H9 (cell line): ENCODE measurements at regions not wholly inside any gene's neighbourhood (a gene's known extent, or its start where the extent isn't known, plus 50 kb on each side); places are given as distances from the start of the nearest gene placed in this dataset.

Experiments used
- DNase-seq: peaks from one replicate; pipeline ENCODE4 v3.0.0-alpha.2; 2017
- H2AFZ ChIP-seq: one replicate; pipeline ENCODE4 v1.6.1; 2013; ENCODE audit warnings: mild to moderate bottlenecking, low read length, control low read depth, moderate library complexity
- H2AK5ac ChIP-seq: 2 replicates; pipeline ENCODE4 v1.6.1; 2013; ENCODE audit warnings: low read length, control low read depth, mixed read lengths; ENCODE audit not compliant: insufficient read length
- H2BK120ac ChIP-seq: one replicate; pipeline ENCODE4 v1.6.1; 2013; ENCODE audit warnings: low read depth, mild to moderate bottlenecking, low read length, control low read depth, inconsistent platforms; ENCODE audit not compliant: poor library complexity, severe bottlenecking
- H2BK12ac ChIP-seq: 2 replicates; pipeline ENCODE4 v1.6.1; 2013; ENCODE audit warnings: low read length, control low read depth, mixed read lengths, low read depth; ENCODE audit not compliant: insufficient read length
- H2BK15ac ChIP-seq: 2 replicates; pipeline ENCODE4 v1.6.1; 2013; ENCODE audit warnings: low read depth, low read length, control low read depth
- H2BK20ac ChIP-seq: one replicate; pipeline ENCODE4 v1.6.1; 2013; ENCODE audit warnings: low read depth, mild to moderate bottlenecking, low read length, control low read depth, inconsistent platforms; ENCODE audit not compliant: poor library complexity, severe bottlenecking
- H2BK5ac ChIP-seq: 2 replicates; pipeline ENCODE4 v1.6.1; 2013; ENCODE audit warnings: low read length, control low read depth, mixed read lengths; ENCODE audit not compliant: insufficient read length
- H3K14ac ChIP-seq: 2 replicates; pipeline ENCODE4 v1.6.1; 2013; ENCODE audit warnings: low read length, control low read depth; ENCODE audit not compliant: insufficient read depth
- H3K18ac ChIP-seq: 2 replicates; pipeline ENCODE4 v1.6.1; 2013; ENCODE audit warnings: low read depth, mild to moderate bottlenecking, mixed read lengths, low read length, control low read depth; ENCODE audit not compliant: insufficient read length
- H3K23ac ChIP-seq: 2 replicates; pipeline ENCODE4 v1.6.1; 2013; ENCODE audit warnings: low read length, control low read depth, mixed read lengths, low read depth; ENCODE audit not compliant: insufficient read length
- H3K23me2 ChIP-seq: 2 replicates; pipeline ENCODE4 v1.6.1; 2013; ENCODE audit warnings: low read depth, mild to moderate bottlenecking, mixed read lengths, low read length, control low read depth; ENCODE audit not compliant: insufficient read length, poor library complexity, severe bottlenecking
- H3K27ac ChIP-seq: 2 replicates; pipeline ENCODE4 v1.5.1; 2013; ENCODE audit warnings: low read length, control low read depth, mixed read lengths, low read depth; ENCODE audit not compliant: insufficient read length
- H3K27me3 ChIP-seq: 2 replicates; pipeline ENCODE4 v1.6.1; 2013; ENCODE audit warnings: low read length, control low read depth, inconsistent platforms; ENCODE audit not compliant: insufficient read depth
- H3K4ac ChIP-seq: 2 replicates; pipeline ENCODE4 v1.6.1; 2013; ENCODE audit warnings: low read depth, mild to moderate bottlenecking, control low read depth, inconsistent platforms, low read length, moderate library complexity
- H3K4me1 ChIP-seq: 2 replicates; pipeline ENCODE4 v1.6.1; 2013; ENCODE audit warnings: low read length, control low read depth, inconsistent platforms; ENCODE audit not compliant: insufficient read depth
- H3K4me2 ChIP-seq: 2 replicates; pipeline ENCODE4 v1.6.1; 2013; ENCODE audit warnings: low read length, control low read depth, mixed read lengths; ENCODE audit not compliant: insufficient read length, insufficient read depth
- H3K56ac ChIP-seq: 2 replicates; pipeline ENCODE4 v1.6.1; 2013; ENCODE audit warnings: low read depth, mild to moderate bottlenecking, mixed read lengths, low read length, control low read depth; ENCODE audit not compliant: insufficient read length
- H3K79me1 ChIP-seq: 2 replicates; pipeline ENCODE4 v1.6.1; 2013; ENCODE audit warnings: low read depth, mild to moderate bottlenecking, moderate library complexity, low read length, control low read depth, inconsistent platforms; ENCODE audit not compliant: insufficient read depth, poor library complexity, severe bottlenecking
- H3K79me2 ChIP-seq: 2 replicates; pipeline ENCODE4 v1.6.1; 2013; ENCODE audit warnings: low read length, control low read depth, inconsistent platforms; ENCODE audit not compliant: insufficient read depth
- H3K9ac ChIP-seq: 2 replicates; pipeline ENCODE4 v1.6.1; 2013; ENCODE audit warnings: low read length, control low read depth, mixed read lengths; ENCODE audit not compliant: insufficient read length; ENCODE audit errors: extremely low read depth
- H3K9me3 ChIP-seq: one replicate; pipeline ENCODE4 v1.6.1; 2013; ENCODE audit warnings: low read depth, low read length, inconsistent platforms; ENCODE audit not compliant: control insufficient read depth
- H3T11ph ChIP-seq: one replicate; pipeline ENCODE4 v1.6.1; 2013; ENCODE audit warnings: mild to moderate bottlenecking, low read length, control low read depth, inconsistent platforms
- H4K20me1 ChIP-seq: one replicate; pipeline ENCODE4 v1.6.1; 2013; ENCODE audit not compliant: control insufficient read depth, insufficient read length, insufficient read depth
- H4K5ac ChIP-seq: 2 replicates; pipeline ENCODE4 v1.6.1; 2013; ENCODE audit warnings: low read depth, mild to moderate bottlenecking, mixed read lengths, low read length, control low read depth; ENCODE audit not compliant: insufficient read length
- H4K8ac ChIP-seq: replicated peaks from 2 replicates; pipeline ENCODE4 v1.6.1; 2013; ENCODE audit warnings: low read length, control low read depth, mixed read lengths, low read depth; ENCODE audit not compliant: insufficient read length
- H4K91ac ChIP-seq: 2 replicates; pipeline ENCODE4 v1.6.1; 2013; ENCODE audit warnings: low read depth, mild to moderate bottlenecking, moderate library complexity, mixed read lengths, low read length, control low read depth; ENCODE audit not compliant: insufficient read length
- H3K27ac Mint-ChIP-seq, 3 experiments: 2 replicates in 2 of 3; 3 replicates in 1 of 3; pipeline ENCODE4 v1.8.0; 2020 to 2021; ENCODE audit warnings: mixed read lengths in 3 of 3, mild to moderate bottlenecking in 1 of 3, moderate library complexity in 1 of 3
- H3K27me3 Mint-ChIP-seq: 2 replicates; pipeline ENCODE4 v1.8.0; 2021; ENCODE audit warnings: low read depth, mild to moderate bottlenecking, moderate library complexity, mixed read lengths
- H3K36me3 Mint-ChIP-seq, 3 experiments: 2 replicates in 2 of 3; 3 replicates in 1 of 3; pipeline ENCODE4 v1.8.0; 2020 to 2021; ENCODE audit warnings: low read depth in 3 of 3, mixed read lengths in 3 of 3; ENCODE audit not compliant: insufficient read depth in 1 of 3
- H3K4me1 Mint-ChIP-seq, 2 experiments: 2 replicates each; pipeline ENCODE4 v1.8.0; 2020; ENCODE audit warnings: mixed read lengths in 2 of 2
- H3K4me3 Mint-ChIP-seq, 2 experiments: 2 replicates in 1 of 2; 3 replicates in 1 of 2; pipeline ENCODE4 v1.8.0; 2020 to 2021; ENCODE audit warnings: mild to moderate bottlenecking in 2 of 2, mixed read lengths in 2 of 2, moderate library complexity in 1 of 2
- H3K9me3 Mint-ChIP-seq, 2 experiments: 2 replicates in 1 of 2; 3 replicates in 1 of 2; pipeline ENCODE4 v1.8.0; 2020; ENCODE audit warnings: mild to moderate bottlenecking in 2 of 2, mixed read lengths in 2 of 2, moderate library complexity in 1 of 2
- WGBS: extraction: QIAGEN DNeasy Blood & Tissue Kit; methylation state at CpG from one replicate; pipeline ENCODE4 v1.1.7; 2013; ENCODE audit warnings: missing lambda C conversion rate, low lambda C conversion rate, mixed read lengths; ENCODE audit not compliant: insufficient read length; ENCODE audit errors: extremely low coverage; 5-methylcytosine and 5-hydroxymethylcytosine counted together
- TF ChIP-seq, protein P1 (sequence below): fragments of 200-600 bp; sonication (generic); conservative IDR thresholded peaks from 3 replicates; pipeline ENCODE4 v1.8.0; 2021; ENCODE audit warnings: antibody characterized with exemption, mild to moderate bottlenecking

DNA sequence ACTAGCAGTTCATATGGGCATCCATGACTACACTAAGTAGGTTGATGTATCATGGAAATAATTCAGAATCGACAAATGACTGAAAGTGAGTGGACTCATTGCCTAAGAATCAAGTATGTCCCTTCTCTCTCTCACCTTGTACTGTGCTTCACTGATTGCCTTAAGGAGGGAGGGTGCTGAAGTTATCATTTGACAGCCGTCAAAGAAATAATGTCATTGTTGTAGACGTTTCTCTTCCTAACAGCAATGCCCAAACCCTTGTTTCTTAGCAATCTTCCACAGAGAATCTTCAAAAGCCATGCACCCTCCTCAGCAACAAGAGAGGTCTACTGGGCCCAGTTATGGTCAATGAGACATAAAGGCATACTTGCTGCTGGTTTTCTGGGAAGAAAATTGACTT lies 785.0 kb downstream of the SUCLG1 start:
- H2AK5ac ChIP-seq: no peak overlapping the region
- H3K4me1 ChIP-seq: no peaks in the 10 kb centered on the region
- no peak overlapping the region for H3K27ac ChIP-seq
- H3K56ac ChIP-seq: no peak overlapping the region
- no peak overlapping the region for H3K4ac ChIP-seq
- Mint-ChIP-seq H3K4me1 (no peaks in the 10 kb centered on the region), H3K9me3 (peaks cover 13 to 15% of the 10 kb centered on the region in 2 experiments; a peak in 4 of 5 replicates), H3K27ac (no peak overlapping the region), H3K27me3 (no peaks in the 10 kb centered on the region), H3K4me3 (no peak overlapping the region), H3K36me3 (peaks cover 0 to 16% (median 0%) of the 10 kb centered on the region in 3 experiments; a peak in 2 of 7 replicates)
- H3K23ac ChIP-seq: no peak overlapping the region
- H3K79me2 ChIP-seq: no peaks in the 10 kb centered on the region
- H2AFZ ChIP-seq: no peak overlapping the region
- H3K4me2 ChIP-seq: no peak overlapping the region
- H2BK20ac ChIP-seq: no peak overlapping the region
- DNase-seq: no peak
- no peaks in the 10 kb centered on the region; the same call in 1 of the 2 replicates for H3K27me3 ChIP-seq
- H2BK120ac ChIP-seq: no peak overlapping the region
- H2BK5ac ChIP-seq: no peak overlapping the region
- H4K91ac ChIP-seq: no peak overlapping the region
- H3K14ac ChIP-seq: no peak overlapping the region
- H4K5ac ChIP-seq: no peak overlapping the region
- H3T11ph ChIP-seq: no peak overlapping the region
- H4K20me1 ChIP-seq: no peaks in the 10 kb centered on the region
- H4K8ac ChIP-seq: no peak overlapping the region
- no peaks in the 10 kb centered on the region for H3K79me1 ChIP-seq
- WGBS: no CpG with 5 or more reads among the region's 3 CpGs
- H3K9me3 ChIP-seq: no peaks in the 10 kb centered on the region
- H3K9ac ChIP-seq: no peak overlapping the region
- H2BK15ac ChIP-seq: no peak overlapping the region
- no peak overlapping the region for H2BK12ac ChIP-seq
- TF ChIP-seq, protein P1, sequence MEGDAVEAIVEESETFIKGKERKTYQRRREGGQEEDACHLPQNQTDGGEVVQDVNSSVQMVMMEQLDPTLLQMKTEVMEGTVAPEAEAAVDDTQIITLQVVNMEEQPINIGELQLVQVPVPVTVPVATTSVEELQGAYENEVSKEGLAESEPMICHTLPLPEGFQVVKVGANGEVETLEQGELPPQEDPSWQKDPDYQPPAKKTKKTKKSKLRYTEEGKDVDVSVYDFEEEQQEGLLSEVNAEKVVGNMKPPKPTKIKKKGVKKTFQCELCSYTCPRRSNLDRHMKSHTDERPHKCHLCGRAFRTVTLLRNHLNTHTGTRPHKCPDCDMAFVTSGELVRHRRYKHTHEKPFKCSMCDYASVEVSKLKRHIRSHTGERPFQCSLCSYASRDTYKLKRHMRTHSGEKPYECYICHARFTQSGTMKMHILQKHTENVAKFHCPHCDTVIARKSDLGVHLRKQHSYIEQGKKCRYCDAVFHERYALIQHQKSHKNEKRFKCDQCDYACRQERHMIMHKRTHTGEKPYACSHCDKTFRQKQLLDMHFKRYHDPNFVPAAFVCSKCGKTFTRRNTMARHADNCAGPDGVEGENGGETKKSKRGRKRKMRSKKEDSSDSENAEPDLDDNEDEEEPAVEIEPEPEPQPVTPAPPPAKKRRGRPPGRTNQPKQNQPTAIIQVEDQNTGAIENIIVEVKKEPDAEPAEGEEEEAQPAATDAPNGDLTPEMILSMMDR: no peak
- H3K18ac ChIP-seq: no peak overlapping the region
- no peaks in the 10 kb centered on the region for H3K23me2 ChIP-seq
